NCI-H2171 (cell line): ENCODE measurements at regions not wholly inside any gene's neighbourhood (a gene's known extent, or its start where the extent isn't known, plus 50 kb on each side); places are given as distances from the start of the nearest gene placed in this dataset.
A peak's percentile ranks its signal among the peaks of the same experiment; 100 is the strongest.
"Not testable (repeated sequence)": the region's sequence is repeated elsewhere in the genome, so short reads cannot be mapped to it uniquely, and the experiment has no call there.

Experiments
- DNase-seq: peaks from one replicate; lab custom pipeline; 2025; lab: John Stamatoyannopoulos, UW

DNA sequence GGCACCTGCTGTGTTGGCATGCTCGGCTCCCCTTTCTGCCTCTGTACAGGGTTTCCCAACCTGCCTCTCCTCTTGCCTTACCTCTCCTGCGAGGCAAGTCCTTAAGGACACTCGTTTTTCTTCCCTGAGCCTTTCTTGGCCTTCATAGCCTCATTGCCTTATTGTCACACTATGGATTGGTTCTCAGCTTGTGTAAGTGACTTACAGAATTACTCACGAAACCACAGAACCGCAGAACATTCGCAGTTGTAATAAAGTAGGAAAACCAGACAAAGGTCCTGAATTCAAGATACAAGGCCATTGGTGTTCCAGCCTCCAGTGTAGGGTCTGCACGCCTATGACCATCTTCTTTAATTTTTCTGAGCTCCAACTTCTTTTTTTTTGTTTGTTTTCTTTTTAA is 317.6 kb upstream of the SMIM21 start:
- no peak for DNase-seq

DNA sequence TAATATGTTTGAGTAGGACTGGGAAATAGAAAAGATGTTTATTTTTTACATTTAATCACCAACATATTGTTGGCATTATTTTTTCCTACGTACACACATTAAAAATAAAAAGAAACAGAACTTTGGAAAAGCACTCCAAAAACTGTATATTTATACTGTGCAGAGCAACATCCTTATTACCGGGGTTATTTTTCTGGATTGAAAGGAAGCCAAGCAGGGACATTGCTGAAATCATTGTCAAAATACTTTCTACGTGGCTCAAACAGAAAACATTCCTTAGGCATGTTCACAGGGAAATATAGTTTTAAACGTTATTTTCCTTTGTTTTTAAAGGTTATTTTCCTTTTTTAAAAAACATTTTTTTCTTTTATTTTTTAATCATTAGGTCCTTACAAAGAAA is 315.0 kb upstream of the SMIM21 start:
- DNase-seq, result no peak

DNA sequence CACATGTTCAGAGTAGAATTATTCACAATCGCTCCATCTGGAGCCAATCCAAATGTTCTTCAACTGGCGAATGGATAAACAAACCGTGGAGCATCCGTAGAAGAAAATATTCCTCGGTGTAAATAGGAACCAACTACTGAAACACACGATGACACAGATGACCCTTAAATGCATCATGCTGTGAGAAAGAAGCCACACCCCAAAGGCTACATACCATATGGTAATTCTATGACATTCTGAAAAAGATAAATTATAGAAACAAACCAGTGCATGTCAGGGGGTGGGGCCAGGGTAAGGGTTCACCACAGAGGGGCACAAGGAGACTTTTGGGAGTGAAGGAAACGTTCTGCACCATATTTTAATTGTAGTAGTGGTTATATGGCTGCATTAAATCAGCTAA is 312.2 kb upstream of the SMIM21 start:
- no peak for DNase-seq

DNA sequence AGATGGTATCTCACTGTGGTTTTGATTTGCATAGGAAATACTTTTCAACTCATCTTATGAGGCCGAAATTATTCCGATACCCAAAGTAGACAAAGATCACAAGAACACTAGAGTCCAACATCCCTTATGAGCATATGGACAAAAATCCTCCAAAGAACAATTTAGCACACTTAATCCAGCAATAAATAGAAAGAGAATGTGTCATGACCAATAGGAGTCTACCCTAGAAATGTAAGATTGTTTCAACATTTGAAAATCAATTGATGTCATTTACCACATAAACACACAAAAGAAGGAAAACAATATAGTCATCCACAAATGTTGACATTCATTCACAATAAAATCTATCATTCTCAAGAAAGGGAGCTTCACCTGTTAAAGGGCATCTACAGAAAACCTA is 307.8 kb upstream of the SMIM21 start:
- DNase-seq, result no peak

DNA sequence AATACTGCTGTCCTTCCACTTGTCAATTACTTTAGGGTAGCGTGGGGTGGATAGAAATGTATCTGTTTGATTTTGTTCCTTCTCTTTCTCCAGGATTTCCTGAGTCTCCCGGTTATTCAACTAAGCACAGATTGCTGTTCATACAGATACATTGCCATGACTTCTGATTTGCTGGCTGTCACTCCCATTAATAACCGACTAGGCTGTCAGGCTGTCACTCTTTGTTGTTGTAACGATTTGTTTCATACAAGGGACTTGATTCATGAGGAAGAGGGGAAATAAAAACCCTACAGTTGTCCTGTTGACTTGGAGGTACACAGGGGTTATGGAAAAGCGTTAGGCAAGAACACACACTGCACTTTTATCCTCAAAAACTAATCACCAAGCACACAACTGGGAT is 302.7 kb upstream of the SMIM21 start:
- DNase-seq, result no peak

DNA sequence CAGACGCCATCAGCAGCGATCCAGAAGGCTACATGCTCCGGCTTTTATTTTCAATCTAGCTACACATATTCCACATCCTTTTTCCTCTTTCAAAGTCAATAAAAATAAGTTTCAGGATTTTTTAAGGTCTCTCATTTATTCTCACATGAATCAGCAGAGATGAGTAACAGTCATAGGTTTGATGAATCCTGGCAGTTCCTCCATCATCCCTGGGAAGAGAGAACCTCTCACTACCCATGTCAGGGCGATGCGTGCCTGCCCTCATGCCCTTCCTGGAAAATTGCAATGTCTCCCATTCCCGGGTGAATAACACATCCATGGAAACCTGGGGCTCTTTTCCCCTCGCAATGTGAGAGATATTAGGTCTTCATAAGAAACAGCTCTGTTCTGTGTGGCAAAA is 301.1 kb upstream of the SMIM21 start:
- no peak for DNase-seq

DNA sequence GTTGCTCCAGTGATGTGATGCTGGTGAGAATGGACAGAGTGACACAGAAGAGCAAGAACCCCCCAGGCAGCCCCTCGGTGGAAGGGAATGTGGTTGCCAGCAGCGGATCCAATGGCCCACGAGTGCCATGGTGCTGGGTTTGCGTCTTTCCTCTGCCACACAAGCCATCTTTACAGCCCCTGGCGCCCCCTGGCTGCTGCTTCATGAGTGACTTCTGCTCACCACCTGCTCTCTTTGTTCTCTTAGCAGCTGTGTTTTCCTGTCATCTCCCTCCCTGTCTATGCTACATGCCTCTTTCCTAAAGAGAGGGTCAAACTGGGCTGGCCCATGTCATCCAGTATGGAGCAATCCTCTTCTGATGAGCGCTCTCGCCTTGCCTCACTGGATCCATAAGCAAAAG is 300.0 kb upstream of the SMIM21 start:
- DNase-seq, result no peak

DNA sequence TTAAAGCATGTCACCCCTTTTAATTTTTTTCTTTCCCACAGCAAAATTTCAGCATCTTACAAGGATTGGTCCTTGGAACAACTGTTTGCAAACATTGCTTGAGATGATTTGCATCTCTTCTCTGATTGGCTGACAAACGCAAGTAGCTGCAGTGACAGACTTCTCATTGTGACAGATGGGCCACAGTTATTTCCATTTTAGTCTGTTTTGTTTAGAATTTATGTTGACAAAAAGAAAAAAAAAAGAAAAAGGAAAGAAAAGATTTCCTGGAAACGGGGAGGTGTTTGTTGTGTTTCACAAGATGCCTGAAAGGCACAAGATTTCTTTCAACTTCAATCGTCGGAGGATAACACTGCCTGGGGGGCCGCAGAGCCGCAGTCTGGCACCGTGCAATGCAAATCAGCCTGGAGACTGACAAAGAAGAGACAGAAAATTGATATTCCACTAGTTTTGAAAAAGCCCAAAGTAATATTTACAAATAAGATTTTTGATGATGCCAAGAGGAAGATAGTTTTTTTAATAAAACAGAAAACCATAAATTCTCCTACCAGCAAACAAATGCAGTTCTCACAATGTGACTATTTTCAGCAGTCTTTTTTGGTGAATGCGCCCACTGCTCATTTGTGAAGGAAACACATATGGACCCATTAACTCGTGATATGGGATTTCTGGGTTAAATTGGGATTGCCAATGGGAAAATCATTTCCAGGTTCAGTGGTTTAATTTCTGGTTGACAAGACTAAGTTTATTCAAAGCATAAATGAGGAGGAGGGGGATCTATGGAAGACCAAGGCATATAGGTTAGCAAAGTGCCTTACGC is 296.2 kb upstream of the SMIM21 start:
- DNase-seq, result no peak

DNA sequence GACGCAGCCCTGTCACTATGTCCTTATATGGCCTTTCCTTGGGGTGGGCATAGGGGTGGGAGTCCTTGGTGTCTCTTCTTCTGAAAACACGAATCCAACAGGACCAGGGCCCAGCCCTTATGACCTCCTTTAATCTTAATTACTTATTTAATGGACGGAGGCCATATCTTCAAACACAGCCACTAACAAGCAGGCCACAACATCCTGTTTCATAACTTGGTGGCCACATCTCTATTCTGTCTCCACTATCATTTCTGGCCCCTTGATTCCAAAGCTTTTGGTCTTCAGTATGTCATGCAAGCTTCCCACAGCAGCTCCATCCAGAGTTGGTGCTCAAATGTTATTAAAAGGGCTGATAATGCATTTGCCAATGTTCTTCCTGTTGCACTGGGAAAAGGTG is 287.3 kb upstream of the SMIM21 start:
- DNase-seq, result no peak

DNA sequence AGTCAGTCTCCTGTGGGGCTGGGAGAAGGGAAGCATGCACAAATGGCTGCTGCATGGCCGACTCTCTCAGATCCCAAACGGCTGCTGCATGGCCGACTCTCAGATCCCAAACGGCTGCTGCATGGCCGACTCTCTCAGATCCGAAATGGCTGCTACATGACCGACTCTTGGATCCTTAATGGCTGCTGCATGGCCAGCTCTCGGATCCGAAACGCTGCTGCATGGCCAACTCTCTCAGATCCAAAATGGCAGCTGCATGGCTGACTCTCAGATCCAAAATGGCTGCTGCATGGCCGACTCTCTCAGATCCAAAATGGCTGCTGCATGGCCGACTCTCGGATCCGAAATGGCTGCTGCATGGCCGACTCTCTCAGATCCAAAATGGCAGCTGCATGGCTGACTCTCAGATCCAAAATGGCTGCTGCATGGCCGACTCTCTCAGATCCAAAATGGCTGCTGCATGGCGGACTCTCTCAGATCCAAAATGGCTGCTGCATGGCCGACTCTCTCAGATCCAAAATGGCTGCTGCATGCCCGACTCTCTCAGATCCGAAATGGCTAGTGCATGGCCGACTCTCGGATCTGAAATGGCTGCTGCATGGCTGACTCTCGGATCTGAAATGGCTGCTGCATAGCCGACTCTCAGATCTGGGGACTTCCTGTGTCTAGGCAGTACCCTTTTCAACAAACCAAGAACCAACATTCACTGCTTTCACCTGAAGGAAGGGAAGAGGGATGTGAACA is 284.8 kb upstream of the SMIM21 start:
- DNase-seq, result peak; percentile 21

DNA sequence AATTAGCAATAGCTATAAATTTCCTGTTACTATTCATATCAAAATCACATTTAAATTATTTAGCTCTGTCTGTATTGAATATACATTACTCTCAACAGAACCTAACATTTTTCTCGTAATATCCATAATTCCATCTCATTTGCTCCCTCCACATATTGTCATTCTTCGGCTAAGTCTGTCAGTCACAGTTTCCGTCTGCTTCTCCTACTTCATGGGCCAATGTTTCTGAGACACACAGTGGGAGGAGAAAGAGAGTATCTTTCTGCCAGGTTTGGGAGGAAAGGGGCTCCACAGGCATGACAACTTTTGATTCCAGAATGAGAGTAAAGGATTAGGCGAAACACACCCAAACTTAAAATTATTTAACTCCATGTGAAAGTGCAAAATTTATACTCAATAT is 273.1 kb upstream of the SMIM21 start:
- DNase-seq, result no peak

DNA sequence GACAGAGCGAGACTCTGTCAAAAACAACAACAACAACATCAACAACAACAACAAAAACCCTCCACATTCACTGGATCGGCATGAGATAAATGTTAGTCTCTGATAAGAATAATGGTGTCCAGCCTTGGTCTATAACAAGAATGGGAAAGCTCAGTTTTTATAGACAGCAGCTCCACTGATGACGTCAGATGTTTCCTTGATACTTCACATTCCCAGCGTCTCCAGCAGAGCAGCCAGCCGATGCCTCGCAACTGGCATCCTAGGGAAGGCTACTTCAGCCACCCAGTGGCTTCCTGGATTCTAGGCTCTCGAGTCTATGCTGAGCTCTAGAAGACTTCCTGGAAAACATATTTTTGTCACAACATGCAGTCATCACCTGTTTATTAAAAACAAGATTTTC is 271.4 kb upstream of the SMIM21 start:
- no peak for DNase-seq

DNA sequence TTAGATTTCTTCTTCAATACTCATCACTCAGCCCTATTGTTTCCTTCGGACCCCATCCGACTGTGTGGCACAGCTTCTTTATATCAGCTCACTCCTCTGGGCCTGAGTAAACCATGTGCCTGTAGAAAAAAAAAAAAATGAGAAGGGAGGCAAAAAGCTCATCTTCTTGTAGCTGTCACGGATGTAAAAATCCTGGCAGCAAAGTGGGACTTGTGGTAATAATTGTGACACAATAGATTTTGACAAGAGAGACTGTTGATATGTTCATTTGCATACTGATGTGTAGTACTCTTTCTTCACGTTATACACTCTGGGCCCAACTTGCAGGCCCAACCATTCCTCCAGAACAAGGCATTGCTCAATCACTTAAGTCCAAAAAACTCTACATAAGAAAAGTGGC is 270.0 kb upstream of the SMIM21 start:
- no peak for DNase-seq

DNA sequence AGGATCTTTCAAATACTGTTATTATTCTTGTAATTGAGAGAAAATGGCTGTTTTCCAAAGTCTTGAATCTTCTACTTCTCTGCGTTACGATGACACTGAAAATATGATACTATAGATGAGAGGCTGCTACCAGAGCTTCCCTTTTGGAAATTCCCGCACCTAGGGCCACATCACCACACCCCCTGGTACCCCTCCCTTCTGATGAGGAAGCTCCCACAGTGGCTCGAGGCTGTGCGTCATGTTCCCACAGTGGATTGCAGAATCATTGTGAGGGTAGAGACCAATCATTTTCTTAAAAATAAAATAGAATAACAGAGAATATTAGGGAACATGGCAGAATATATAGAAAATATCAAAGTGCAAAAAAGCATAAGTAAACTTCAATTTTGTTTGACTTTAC is 268.9 kb upstream of the SMIM21 start:
- no peak for DNase-seq

DNA sequence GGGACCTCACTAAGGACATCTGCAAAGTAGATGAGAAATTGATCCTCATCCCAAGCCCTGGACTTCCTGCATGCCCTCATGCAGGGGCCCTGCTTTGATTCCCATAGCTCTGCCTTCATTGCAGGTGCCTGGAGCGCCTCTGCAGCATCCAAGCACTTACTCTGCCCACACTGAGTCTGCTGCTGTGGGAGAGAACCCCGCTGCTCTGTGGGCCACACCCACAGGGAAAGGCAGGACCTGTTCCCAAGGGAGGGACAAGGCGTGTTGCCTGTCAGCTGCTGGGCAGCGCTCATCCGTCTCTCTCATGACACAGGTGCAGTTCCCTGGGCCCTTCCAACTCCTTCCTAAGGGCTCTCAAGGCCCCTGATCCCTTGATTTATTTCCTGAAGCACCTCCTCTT is 266.8 kb upstream of the SMIM21 start:
- DNase-seq, result no peak

DNA sequence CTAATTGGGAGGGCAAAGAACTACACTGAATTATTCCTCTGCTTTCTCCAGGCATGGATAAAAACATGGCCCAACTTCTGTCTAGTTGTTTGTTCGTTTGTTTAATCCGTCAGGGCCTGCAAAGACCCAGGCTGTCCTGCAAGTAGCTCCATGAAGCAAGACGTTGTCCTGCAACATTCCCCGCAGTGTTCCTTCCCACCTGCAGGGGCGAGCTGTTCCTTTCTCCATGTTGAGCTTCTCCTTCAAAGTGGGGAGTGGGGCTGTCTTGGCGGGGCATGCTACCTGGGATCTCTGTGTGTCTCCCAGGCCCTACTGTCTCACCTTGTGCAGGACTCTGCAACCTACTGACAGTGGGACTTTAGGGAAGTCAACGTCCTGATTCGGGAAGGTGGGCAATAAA is 264.0 kb upstream of the SMIM21 start:
- DNase-seq, result no peak

DNA sequence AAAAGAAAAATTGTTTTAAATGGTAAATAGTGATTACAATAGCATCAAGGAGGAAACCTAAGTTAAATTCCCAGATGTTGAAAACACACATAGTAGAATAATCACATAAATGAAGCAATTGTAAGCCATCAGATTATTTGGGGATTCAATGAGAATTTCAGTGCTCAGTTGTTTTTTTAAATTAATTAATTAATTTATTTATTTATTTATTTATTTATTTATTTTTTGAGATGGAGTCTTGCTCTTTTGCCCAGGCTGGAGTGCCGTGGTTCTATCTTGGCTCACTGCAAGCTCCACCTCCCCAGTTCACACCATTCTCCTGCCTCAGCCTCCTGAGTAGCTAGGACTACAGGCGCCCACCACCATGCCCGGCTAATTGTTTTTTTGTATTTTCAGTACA is 262.8 kb upstream of the SMIM21 start:
- DNase-seq, result not testable (repeated sequence)

DNA sequence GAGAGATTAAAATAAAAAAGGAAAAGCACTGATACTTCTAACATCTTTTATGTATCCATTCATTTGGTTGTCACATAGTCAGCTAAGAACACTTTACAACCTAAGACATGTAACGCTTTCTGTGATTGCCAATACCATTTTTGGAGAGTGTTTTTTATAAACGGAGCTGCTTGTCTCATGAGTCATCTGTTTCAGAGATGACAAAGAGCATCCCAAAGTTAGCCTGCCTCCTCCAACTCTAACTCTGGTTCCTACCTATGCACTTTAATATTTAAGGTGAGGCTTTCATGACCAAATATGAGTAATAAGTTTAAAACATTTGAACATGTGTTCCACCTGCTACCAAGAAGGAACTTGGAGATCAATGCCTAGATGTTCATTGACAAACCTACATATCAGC is 260.1 kb upstream of the SMIM21 start:
- no peak for DNase-seq

DNA sequence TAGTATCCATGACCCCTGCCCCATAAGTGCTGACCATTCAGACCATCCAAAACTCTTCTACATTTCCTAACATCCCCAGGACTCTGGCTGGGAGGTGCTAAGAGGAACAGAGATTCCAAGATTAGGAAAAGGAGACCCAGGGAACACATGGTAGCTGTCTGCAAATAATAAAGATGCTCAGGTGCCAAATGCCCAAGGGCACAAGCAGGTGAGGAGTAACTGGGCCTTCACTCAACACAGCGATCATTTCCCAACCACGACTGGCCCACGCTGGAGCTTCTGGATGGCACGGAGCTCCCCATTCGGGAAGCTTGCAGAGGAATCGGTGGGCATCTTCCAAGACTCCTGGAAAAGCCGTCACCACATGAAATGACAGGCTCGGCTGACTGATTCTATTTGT is 255.9 kb upstream of the SMIM21 start:
- no peak for DNase-seq

DNA sequence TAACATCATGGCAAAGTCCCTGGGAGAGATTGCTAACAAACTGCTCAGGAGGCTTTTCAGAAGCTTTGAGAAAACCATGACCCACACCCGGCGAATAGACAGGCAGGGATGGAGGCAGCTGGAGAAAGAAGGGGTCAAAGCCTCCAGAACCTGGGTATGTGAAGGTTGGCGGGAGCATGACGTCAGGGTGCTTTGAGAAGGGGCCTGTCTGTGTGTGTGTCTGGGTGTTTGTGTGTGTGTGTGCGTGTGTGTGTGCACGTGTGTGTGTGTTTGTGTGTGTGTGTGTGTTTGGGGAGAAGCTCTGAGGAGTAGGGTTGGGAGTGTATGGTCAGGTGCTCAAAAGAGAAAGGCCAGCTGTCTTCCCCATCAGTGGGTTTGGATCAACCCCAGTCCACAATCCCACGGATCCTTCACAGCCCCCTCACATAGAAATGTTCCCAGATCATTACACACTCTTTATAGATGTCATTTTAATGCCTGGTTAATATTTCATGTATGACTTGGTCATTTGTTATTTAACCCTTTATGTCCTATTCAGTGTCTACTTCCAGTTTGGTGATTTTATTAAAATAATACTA is 254.1 kb upstream of the SMIM21 start:
- no peak for DNase-seq

DNA sequence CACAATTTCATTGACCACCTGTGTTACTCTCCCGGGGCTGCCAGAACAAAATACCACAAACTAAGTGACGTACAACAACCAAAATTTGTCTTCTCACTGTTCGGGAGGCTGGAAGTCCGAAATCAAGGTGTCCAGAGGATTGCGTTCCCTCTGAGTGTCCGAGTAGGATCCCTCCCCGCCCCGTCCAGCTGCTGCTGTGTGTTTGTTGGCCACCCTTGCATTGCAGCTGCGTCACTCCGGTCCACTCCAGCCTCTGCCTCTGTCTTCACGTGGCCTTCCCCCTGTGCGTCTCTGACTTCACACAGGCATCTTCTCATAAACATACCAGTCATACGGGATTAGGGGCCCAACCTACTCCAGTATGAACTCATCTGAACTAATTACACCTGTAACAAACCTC is 251.8 kb upstream of the SMIM21 start:
- DNase-seq, result no peak

DNA sequence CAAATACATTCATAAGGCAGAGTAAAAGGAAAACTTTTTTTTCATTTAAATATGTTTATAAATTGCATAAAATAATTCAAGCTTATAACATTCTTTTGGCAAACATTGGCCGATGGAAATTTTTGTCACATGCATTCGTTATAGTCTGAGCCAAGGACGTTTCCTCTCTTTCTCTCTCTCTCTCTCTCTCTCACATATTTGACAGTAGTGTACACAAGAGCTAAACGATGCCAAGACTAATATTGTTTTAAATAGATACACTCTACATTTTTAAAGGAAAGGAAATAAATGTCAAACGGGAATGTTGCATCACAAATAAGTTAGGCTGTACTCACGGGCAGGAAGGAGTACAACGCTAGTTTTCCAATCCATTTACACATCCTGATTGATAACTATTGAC is 251.1 kb upstream of the SMIM21 start:
- DNase-seq, result no peak

DNA sequence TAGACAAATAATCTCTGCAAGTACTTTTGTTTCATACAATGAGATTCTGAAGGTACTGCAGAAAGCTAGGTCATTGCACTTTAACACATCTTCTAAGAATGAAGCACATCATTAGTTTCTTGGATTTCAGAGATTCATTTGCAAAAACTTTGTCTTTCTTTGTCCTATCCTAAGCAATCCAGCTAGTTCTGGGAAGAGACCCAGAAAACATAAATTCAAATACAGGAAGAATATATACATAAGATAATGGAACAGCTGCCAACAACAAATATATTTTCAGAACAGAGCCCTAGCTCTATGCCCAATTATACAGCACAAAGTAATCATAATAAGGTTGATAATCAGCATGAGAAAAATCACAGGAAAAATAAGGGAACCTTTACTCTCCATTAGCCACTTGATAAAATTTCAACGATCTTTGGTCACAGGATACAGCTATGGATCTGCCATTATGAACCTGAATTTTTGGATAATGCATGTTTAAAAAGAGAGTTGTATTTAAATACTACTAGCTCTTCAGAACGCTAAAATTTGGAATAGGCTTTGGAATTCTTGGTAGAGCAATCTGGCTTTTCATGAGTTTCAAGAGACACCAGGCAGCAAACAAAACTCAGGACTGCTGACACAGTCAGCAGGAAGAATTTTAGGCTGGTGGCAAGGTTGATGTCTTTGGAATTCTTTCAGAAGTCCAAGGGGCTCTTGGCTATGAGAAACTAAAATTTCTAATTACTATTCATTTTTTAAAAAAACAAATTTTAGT is 250.4 kb upstream of the SMIM21 start:
- DNase-seq, result no peak
